GM18870 (cell line): ENCODE measurements at regions not wholly inside any gene's neighbourhood (a gene's known extent, or its start where the extent isn't known, plus 50 kb on each side); places are given as distances from the start of the nearest gene placed in this dataset.
"Not testable (repeated sequence)": the region's sequence is repeated elsewhere in the genome, so short reads cannot be mapped to it uniquely, and the experiment has no call there.

Experiments used
- ATAC-seq: cut with Tn5 transposase; IDR thresholded peaks from one replicate; pipeline ENCODE4 v1.9.1; 2021; ENCODE audit warnings: moderate library complexity; ENCODE audit not compliant: unreplicated experiment

- ATAC-seq: no peak
Observed at GRCh38 chr18:1528964-1529509, 624.4 kb downstream of the ADCYAP1 start.

- no peak for ATAC-seq
Observed at GRCh38 chr18:1530650-1531049, 626.0 kb downstream of the ADCYAP1 start.

GRCh38 chr18:1539276-1539675 lies 634.6 kb downstream of the ADCYAP1 start:
- no peak for ATAC-seq

- no peak for ATAC-seq
Observed at GRCh38 chr18:1541478-1541877, 636.8 kb downstream of the ADCYAP1 start.

GRCh38 chr18:1542230-1542774 lies 637.6 kb downstream of the ADCYAP1 start:
- peak; percentile 84 for ATAC-seq

GRCh38 chr18:1544016-1544415 lies 639.3 kb downstream of the ADCYAP1 start:
- no peak for ATAC-seq

- ATAC-seq: not testable (repeated sequence)
Observed at GRCh38 chr18:1557711-1558110, 653.0 kb downstream of the ADCYAP1 start.

- no peak for ATAC-seq
Observed at GRCh38 chr18:1559563-1559962, 654.9 kb downstream of the ADCYAP1 start.

GRCh38 chr18:1564793-1565192 lies 660.1 kb downstream of the ADCYAP1 start:
- no peak for ATAC-seq

- no peak for ATAC-seq
Observed at GRCh38 chr18:1571206-1571605, 666.5 kb downstream of the ADCYAP1 start.

- no peak for ATAC-seq
Observed at GRCh38 chr18:1573732-1574131, 669.1 kb downstream of the ADCYAP1 start.

- no peak for ATAC-seq
Observed at GRCh38 chr18:1575084-1575483, 670.4 kb downstream of the ADCYAP1 start.

- ATAC-seq: no peak
Observed at GRCh38 chr18:1578505-1578904, 673.8 kb downstream of the ADCYAP1 start.

- ATAC-seq: no peak
Observed at GRCh38 chr18:1581581-1581980, 676.9 kb downstream of the ADCYAP1 start.

- peak; percentile 65 for ATAC-seq
Observed at GRCh38 chr18:1585881-1586488, 681.3 kb downstream of the ADCYAP1 start.

- ATAC-seq: no peak
Observed at GRCh38 chr18:1593091-1593490, 688.4 kb downstream of the ADCYAP1 start.

- ATAC-seq: no peak
Observed at GRCh38 chr18:1595195-1595594, 690.5 kb downstream of the ADCYAP1 start.

GRCh38 chr18:1599196-1599595 lies 694.5 kb downstream of the ADCYAP1 start:
- no peak for ATAC-seq

GRCh38 chr18:1604751-1605150 lies 700.1 kb downstream of the ADCYAP1 start:
- no peak for ATAC-seq

GRCh38 chr18:1618364-1618763 lies 713.7 kb downstream of the ADCYAP1 start:
- ATAC-seq: no peak

GRCh38 chr18:1619507-1619906 lies 714.8 kb downstream of the ADCYAP1 start:
- ATAC-seq: no peak

- no peak for ATAC-seq
Observed at GRCh38 chr18:1624612-1625011, 719.9 kb downstream of the ADCYAP1 start.

GRCh38 chr18:1627494-1627893 lies 722.8 kb downstream of the ADCYAP1 start:
- ATAC-seq: no peak
